RPMI7951 (cell line): ENCODE measurements at regions not wholly inside any gene's neighbourhood (a gene's known extent, or its start where the extent isn't known, plus 50 kb on each side); places are given as distances from the start of the nearest gene placed in this dataset.
"Not testable (repeated sequence)": the region's sequence is repeated elsewhere in the genome, so short reads cannot be mapped to it uniquely, and the experiment has no call there.

ENCODE experiments used
- DNase-seq: peaks from one replicate; pipeline ENCODE4 v3.0.0-alpha.2; 2012; ENCODE audit warnings: low read depth

- DNase-seq, result no peak
These were observed 1188.1 kb downstream of the DTWD2 start for GRCh38 chr5:117800261-117800660.

GRCh38 chr5:117794847-117795246 lies 1193.5 kb downstream of the DTWD2 start:
- no peak for DNase-seq

DNA sequence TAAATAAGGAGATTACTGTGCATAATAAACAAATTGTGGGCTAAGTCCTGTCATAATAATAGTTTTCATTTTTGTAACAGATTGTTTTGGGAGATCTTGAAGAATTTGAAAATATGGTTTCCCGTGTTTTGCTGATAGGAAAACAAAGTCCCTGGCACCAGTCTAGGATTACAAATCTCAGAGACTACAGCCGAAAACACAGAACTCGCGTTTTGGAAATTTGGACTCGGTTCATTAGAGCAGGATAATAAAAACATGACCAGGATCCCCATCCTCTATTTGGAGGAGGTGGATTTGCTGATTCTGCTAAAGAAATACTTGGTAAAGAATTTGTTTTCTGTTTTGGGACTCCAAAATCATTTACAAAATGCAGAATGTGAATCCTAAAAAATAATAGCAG lies 1194.4 kb downstream of the DTWD2 start:
- no peak for DNase-seq

- DNase-seq, result no peak
These were observed 1195.9 kb downstream of the DTWD2 start for GRCh38 chr5:117792476-117792875.

GRCh38 chr5:117788596-117788995 lies 1199.8 kb downstream of the DTWD2 start:
- DNase-seq, result no peak

GRCh38 chr5:117779171-117779570 lies 1204.5 kb upstream of the SEMA6A start:
- no peak for DNase-seq

DNA sequence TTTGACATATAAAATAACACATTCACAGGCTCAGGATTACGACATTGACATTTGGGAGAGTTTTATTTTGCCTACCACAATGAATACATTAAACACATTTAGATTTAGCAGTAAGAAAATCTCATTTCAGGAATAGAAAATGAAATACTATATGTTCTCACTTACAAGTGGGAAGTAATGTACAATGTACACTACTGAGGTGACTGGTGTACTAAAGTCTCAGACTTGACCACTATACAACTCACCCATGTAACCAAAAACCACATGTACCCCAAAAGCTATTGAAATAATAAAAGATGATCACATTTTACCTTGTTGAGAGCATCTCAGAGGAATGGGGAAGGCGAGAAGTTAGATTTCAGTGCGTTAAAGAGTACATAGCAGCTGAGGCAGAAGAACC lies 1202.4 kb upstream of the SEMA6A start:
- DNase-seq, result no peak

DNA sequence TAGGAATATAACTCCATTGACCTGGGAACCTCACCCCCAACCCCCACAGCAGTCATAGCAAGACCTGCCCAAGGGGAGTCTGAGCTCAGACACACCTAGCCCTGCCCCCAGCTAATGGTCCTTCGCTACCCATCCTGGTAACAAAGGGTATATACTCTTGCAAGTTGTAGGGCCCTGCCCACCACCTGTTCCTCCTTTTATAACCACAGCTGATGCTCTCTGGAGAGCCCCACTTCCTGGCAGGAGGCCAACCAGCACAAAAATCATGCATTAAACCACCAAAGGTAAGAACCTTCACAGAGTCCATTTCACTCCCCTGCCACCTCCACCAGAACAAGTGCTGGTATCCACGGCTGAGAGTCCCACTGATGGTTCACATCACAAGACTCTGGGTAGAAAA lies 1195.3 kb upstream of the SEMA6A start:
- DNase-seq, result no peak

DNA sequence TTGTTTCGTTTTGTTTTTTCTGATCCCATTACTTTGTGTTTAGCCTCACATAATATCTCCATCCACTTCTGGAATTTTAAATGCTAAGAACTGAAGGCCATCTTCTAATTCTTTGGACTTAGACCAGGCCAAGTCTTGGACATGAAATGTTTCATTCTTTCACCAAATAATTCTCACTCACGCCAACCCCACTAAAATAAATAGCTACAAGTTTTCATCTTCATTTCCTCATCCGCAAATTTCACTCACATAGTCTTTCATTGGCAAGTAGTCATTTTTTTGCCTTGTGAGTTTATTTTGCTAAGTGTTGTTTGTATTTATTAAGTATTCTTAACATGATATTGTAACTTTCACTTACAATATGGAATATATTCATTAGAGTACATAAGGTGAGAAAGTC lies 1188.6 kb upstream of the SEMA6A start:
- no peak for DNase-seq

DNA sequence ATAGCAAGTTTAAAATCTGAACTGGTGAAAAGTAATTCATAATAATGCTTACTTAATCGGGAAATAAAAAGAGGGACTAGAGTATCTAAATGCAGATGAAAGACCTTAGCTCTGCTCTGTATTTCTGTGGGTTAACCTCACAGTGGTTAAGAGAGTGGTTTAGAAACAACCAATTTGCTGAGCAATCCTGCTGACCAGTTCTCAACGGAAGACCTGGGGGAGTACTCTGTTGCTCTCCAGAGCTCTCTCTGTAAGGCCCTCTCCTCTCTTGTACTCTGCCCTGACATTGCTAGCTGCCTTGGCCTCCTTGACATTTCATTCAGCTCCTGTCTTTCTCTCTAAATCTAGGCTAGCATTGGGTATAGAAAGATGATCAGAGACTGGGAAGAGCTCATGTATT lies 1186.6 kb upstream of the SEMA6A start:
- DNase-seq, result no peak

DNA sequence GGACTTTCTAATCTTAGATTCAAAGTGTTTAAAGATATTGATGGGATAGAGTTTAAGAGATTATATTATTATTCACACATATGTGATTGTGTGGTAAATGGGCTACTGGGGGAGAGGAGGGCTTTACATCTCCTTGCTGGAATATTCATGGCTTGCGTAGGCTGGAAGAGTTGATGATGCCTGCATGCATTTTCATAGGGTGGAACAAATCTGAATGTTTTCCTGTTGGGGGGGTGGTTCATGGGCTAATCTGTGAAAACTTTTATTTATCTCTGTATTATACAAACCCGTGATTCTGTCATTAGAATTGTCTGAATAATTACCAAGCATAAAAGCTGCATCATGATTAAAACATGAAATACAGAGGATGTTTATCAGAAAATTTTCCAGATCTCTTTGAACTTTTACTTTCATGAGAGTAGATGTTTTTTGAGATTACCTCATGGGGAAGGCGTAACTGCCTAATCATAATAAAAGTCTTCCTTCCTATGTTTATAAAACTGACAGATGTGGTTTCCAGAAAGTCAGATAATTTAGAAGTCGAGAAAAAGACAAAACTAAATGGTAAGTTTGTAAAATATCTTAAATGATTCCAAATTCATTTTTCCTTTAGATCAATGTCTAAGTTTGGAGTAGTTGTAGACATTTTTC lies 1185.4 kb upstream of the SEMA6A start:
- DNase-seq, result no peak

GRCh38 chr5:117752403-117752802 lies 1177.8 kb upstream of the SEMA6A start:
- no peak for DNase-seq

DNA sequence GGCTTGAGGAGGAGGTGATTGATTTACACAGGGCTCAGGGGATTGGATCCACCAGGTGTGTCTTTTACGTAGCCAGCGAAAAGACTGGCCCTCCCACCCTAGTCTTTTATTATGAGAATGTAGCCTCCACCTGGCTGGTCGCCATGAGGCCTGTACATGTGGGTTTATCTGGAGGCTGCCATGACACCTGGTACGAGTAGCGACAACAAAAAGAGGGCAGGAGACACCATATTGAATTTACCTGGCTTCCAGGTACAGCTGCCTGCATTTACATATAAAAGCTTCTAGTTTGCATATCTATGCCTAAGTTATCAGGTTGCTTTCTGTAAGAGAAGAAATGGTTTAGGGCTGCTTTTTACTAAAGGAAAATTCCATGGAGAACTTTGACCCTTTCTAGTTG lies 1173.7 kb upstream of the SEMA6A start:
- DNase-seq, result no peak

DNA sequence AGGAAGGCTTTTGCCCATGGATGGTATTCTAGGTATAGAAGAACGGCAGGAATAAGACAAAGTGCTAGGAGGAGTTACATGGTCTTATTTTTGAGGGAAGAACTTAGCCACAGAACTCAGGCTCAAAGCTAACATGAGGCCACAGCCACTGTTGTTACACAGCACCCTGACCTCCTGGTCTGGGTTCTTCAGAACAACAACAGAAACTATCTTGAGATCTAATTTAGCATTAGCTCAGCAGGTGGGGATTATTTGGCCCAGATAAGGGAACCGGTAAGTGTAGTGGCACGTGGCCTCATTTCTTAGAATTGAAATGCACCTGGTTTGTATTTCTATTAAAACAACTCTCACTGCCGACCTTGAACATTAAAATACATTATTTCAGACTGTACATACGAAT lies 1168.7 kb upstream of the SEMA6A start:
- DNase-seq, result no peak

- DNase-seq, result no peak
These were observed 1167.1 kb upstream of the SEMA6A start for GRCh38 chr5:117741655-117742206.

GRCh38 chr5:117740268-117740667 lies 1165.6 kb upstream of the SEMA6A start:
- no peak for DNase-seq

- no peak for DNase-seq
These were observed 1163.9 kb upstream of the SEMA6A start for GRCh38 chr5:117738571-117738970.

GRCh38 chr5:117736698-117737097 lies 1162.1 kb upstream of the SEMA6A start:
- DNase-seq, result no peak

GRCh38 chr5:117734056-117734455 lies 1159.4 kb upstream of the SEMA6A start:
- DNase-seq, result no peak

DNA sequence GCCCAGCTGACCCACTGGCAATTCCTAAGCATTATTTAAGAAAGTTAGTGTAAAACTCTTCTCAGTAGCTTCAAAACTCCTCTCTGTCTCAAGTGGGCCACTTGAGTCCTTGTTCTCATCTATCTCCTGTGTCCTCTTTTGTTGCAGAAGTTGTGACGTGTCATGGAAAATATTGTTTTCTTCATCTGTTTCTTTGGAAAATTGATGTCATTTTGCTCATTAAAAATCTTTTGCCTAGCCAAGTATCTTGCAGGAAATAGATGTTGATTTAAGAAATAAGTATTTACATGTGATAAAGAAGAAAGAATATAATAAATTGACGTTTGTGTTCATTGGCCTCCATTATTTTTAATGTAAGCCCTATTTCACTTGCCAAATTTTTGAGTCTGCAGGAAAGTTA lies 1158.4 kb upstream of the SEMA6A start:
- DNase-seq, result no peak

- DNase-seq, result no peak
These were observed 1157.6 kb upstream of the SEMA6A start for GRCh38 chr5:117732264-117732663.

DNA sequence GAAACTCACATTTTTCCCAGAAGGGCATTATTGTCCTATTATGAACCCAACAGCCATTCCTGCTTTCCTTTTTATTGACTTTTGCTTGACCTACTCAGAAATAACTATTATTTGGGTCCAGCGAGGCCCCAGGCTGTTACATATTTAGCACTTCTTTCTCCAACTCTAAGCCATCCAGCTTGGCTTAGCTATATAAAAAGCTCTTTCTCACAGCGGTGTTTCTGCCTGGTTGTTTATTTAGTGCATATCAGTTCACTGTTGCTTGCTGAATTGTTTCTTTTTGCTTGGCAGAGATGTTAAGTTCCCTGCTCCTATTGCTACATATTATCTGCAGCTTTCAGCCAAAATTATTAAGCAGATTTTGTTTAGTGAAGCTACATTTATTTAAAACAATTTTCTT lies 1156.8 kb upstream of the SEMA6A start:
- no peak for DNase-seq

GRCh38 chr5:117720784-117721183 lies 1146.2 kb upstream of the SEMA6A start:
- DNase-seq, result not testable (repeated sequence)

DNA sequence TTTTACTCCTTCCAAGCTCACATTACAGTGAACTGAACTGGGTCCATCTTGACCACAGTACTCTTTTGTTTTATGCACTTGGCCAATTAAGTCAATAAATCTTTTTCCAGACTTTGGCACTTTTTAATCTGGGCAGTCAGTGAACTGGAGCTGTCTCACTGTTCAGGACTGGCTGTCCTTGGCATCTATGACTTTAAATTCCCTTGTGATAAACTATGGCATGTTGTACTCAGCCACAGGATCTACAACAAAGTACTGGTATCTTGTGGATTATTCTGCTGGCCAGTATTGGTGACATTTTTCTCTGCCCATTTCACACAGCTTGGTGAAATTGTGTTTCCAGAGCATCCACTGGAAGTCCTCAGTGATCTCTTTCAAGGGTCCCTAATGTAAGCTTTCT lies 1144.8 kb upstream of the SEMA6A start:
- DNase-seq, result no peak
